GM23338 (cell line): ENCODE measurements at regions not wholly inside any gene's neighbourhood (a gene's known extent, or its start where the extent isn't known, plus 50 kb on each side); places are given as distances from the start of the nearest gene placed in this dataset.

Experiments
- ATAC-seq: fragments of 200-7000 bp; cut with Tn5 transposase; 3 replicates; pipeline ENCODE4 v1.9.1; 2020
- DNase-seq: peaks from one replicate; pipeline ENCODE4 v3.0.0-alpha.2; 2015; ENCODE audit warnings: low spot score
- H2AFZ ChIP-seq: fragments of 200-600 bp; sonication (generic); 2 replicates; pipeline ENCODE4 v1.8.0; 2016; ENCODE audit warnings: antibody characterized with exemption, mild to moderate bottlenecking, moderate library complexity
- H3F3A ChIP-seq: fragments of 200-600 bp; sonication (generic); replicated peaks from 2 replicates; pipeline ENCODE4 v1.8.0; 2017; ENCODE audit warnings: antibody characterized with exemption, mixed run types, low read depth
- H3K27ac ChIP-seq: fragments of 200-600 bp; sonication (generic); 2 replicates; pipeline ENCODE4 v1.6.1; 2016; ENCODE audit warnings: low read depth
- H3K27me3 ChIP-seq: fragments of 200-600 bp; sonication (generic); 2 replicates; pipeline ENCODE4 v1.8.0; 2016; ENCODE audit warnings: mild to moderate bottlenecking, mixed run types, moderate library complexity; ENCODE audit not compliant: insufficient read depth
- H3K36me3 ChIP-seq: fragments of 200-600 bp; sonication (generic); 2 replicates; pipeline ENCODE4 v1.8.0; 2016; ENCODE audit warnings: mild to moderate bottlenecking; ENCODE audit not compliant: insufficient read depth
- H3K4me1 ChIP-seq: fragments of 200-600 bp; sonication (generic); 2 replicates; pipeline ENCODE4 v1.8.0; 2016; ENCODE audit warnings: mild to moderate bottlenecking, moderate library complexity; ENCODE audit not compliant: insufficient read depth
- H3K4me2 ChIP-seq: fragments of 200-600 bp; sonication (generic); 2 replicates; pipeline ENCODE4 v1.7.1; 2017; ENCODE audit warnings: mixed run types
- H3K4me3 ChIP-seq: fragments of 200-600 bp; sonication (generic); 2 replicates; pipeline ENCODE4 v1.6.1; 2016; ENCODE audit warnings: mixed run types
- H3K79me2 ChIP-seq: fragments of 200-600 bp; sonication (generic); replicated peaks from 2 replicates; pipeline ENCODE4 v1.8.0; 2017; ENCODE audit warnings: mild to moderate bottlenecking; ENCODE audit not compliant: insufficient read depth
- H3K9me2 ChIP-seq: fragments of 200-600 bp; sonication (generic); 2 replicates; pipeline ENCODE4 v1.8.0; 2017; ENCODE audit not compliant: insufficient read depth
- H4K20me1 ChIP-seq: fragments of 200-600 bp; sonication (generic); replicated peaks from 2 replicates; pipeline ENCODE4 v1.8.0; 2017; ENCODE audit warnings: mild to moderate bottlenecking; ENCODE audit not compliant: insufficient read depth
- H3K27ac Mint-ChIP-seq: 2 replicates; pipeline ENCODE4 v1.8.0; 2020; ENCODE audit warnings: inconsistent platforms, mild to moderate bottlenecking, moderate library complexity, mixed read lengths
- H3K27me3 Mint-ChIP-seq: 3 replicates; pipeline ENCODE4 v1.8.0; 2022; ENCODE audit warnings: low read depth, mild to moderate bottlenecking, moderate library complexity, mixed read lengths, inconsistent platforms; ENCODE audit not compliant: insufficient read depth, poor library complexity
- H3K36me3 Mint-ChIP-seq: 3 replicates; pipeline ENCODE4 v1.8.0; 2021; ENCODE audit warnings: low read depth, mild to moderate bottlenecking, inconsistent platforms, moderate library complexity, mixed read lengths
- H3K4me1 Mint-ChIP-seq: 3 replicates; pipeline ENCODE4 v1.8.0; 2020; ENCODE audit warnings: mild to moderate bottlenecking, inconsistent platforms, mixed read lengths
- H3K4me3 Mint-ChIP-seq: 3 replicates; pipeline ENCODE4 v1.8.0; 2021; ENCODE audit warnings: moderate library complexity, mild to moderate bottlenecking, inconsistent platforms, mixed read lengths
- H3K9me3 Mint-ChIP-seq: 3 replicates; pipeline ENCODE4 v1.8.0; 2020; ENCODE audit warnings: moderate library complexity, mild to moderate bottlenecking, inconsistent platforms, mixed read lengths
- CTCF ChIP-seq, 2 experiments: fragments of 200-600 bp in 1 of 2; sonication (generic) in 1 of 2; conservative IDR thresholded peaks; 2 replicates each; pipeline versions ENCODE4 v1.5.1 to v1.6.1; 2016 to 2017; ENCODE audit warnings: antibody characterized with exemption in 2 of 2, low read depth in 2 of 2, mild to moderate bottlenecking in 2 of 2, moderate library complexity in 1 of 2
- EZH2 ChIP-seq: fragments of 200-600 bp; sonication (generic); IDR thresholded peaks from one replicate; pipeline ENCODE4 v1.8.0; 2017; ENCODE audit warnings: antibody characterized with exemption, mild to moderate bottlenecking, low read depth; ENCODE audit not compliant: unreplicated experiment
- EZH2phosphoT487 ChIP-seq: fragments of 200-600 bp; sonication (generic); IDR thresholded peaks from one replicate; pipeline ENCODE4 v1.8.1; 2018; ENCODE audit warnings: antibody characterized with exemption; ENCODE audit not compliant: unreplicated experiment
- NANOG ChIP-seq: IDR thresholded peaks from 2 replicates; pipeline ENCODE4 v1.6.1; 2016; ENCODE audit warnings: antibody characterized with exemption, borderline replicate concordance
- POLR2AphosphoS5 ChIP-seq: IDR thresholded peaks from 2 replicates; pipeline ENCODE4 v1.6.1; 2016; ENCODE audit warnings: antibody characterized with exemption, low read depth
- REST ChIP-seq: IDR thresholded peaks from one replicate; pipeline ENCODE4 v1.6.1; 2018; ENCODE audit warnings: antibody characterized with exemption; ENCODE audit not compliant: unreplicated experiment
- STAT1 ChIP-seq: IDR thresholded peaks from one replicate; pipeline ENCODE4 v1.6.1; 2016; ENCODE audit warnings: antibody characterized with exemption; ENCODE audit not compliant: unreplicated experiment
- ZNF114 ChIP-seq: fragments of 250-450 bp; sonication (Bioruptor Pico); IDR thresholded peaks from 2 replicates; pipeline ENCODE4 v1.5.0; 2020; ENCODE audit warnings: mild to moderate bottlenecking, moderate library complexity
- ZNF331 ChIP-seq: fragments of 250-450 bp; sonication (Bioruptor Pico); IDR thresholded peaks from 2 replicates; pipeline ENCODE4 v1.5.0; 2020; ENCODE audit warnings: low read depth, mild to moderate bottlenecking, moderate library complexity

- Histone ChIP-seq H2AFZ (no peak overlapping the region), H3K79me2 (no peaks in the 10 kb centered on the region), H3K27me3 (no peaks in the 10 kb centered on the region), H3K9me2 (peaks cover 2% of the 10 kb centered on the region; the same call in 1 of the 2 replicates), H3F3A (no peaks in the 10 kb centered on the region), H3K4me3 (no peak overlapping the region), H3K4me1 (no peaks in the 10 kb centered on the region), H3K27ac (no peak overlapping the region), H3K4me2 (no peak overlapping the region), H3K36me3 (no peaks in the 10 kb centered on the region), H4K20me1 (no peaks in the 10 kb centered on the region)
- H3K4me1 Mint-ChIP-seq: no peaks in the 10 kb centered on the region
- DNase-seq: no peak
- H3K9me3 Mint-ChIP-seq: peaks cover 6% of the 10 kb centered on the region; the same call in 2 of the 3 replicates
- peaks cover 3% of the 10 kb centered on the region; the same call in 1 of the 3 replicates for H3K36me3 Mint-ChIP-seq
- peaks cover 3% of the 10 kb centered on the region for H3K27me3 Mint-ChIP-seq
- H3K4me3 Mint-ChIP-seq: no peak overlapping the region
- no peak for TF ChIP-seq ZNF114 (CRISPR knock-in tag)
- TF ChIP-seq STAT1: no peak
- no peak for TF ChIP-seq REST
- TF ChIP-seq CTCF (conservative IDR thresholded peaks at IDR 0.05; ENCODE audit: low read depth in 2 of 2): no peak
- TF ChIP-seq NANOG: no peak
- TF ChIP-seq ZNF331 (CRISPR knock-in tag): no peak
- H3K27ac Mint-ChIP-seq: no peak overlapping the region
- no peak for ATAC-seq
Observed at GRCh38 chr3:153864793-153865192, 256.4 kb upstream of the ARHGEF26 start.

- Histone ChIP-seq H3K9me2 (peaks cover 2% of the 10 kb centered on the region; the same call in 1 of the 2 replicates), H3K4me1 (no peaks in the 10 kb centered on the region), H3K79me2 (no peaks in the 10 kb centered on the region), H2AFZ (no peak overlapping the region), H3K27ac (no peak overlapping the region), H4K20me1 (no peaks in the 10 kb centered on the region), H3K4me2 (no peak overlapping the region), H3F3A (no peaks in the 10 kb centered on the region), H3K4me3 (no peak overlapping the region), H3K36me3 (no peaks in the 10 kb centered on the region), H3K27me3 (no peaks in the 10 kb centered on the region)
- ATAC-seq: no peak
- no peak for DNase-seq
- no peak overlapping the region for H3K4me3 Mint-ChIP-seq
- H3K27me3 Mint-ChIP-seq: peaks cover 3% of the 10 kb centered on the region
- H3K9me3 Mint-ChIP-seq: peaks cover 6% of the 10 kb centered on the region; the same call in 2 of the 3 replicates
- no peak overlapping the region for H3K27ac Mint-ChIP-seq
- H3K4me1 Mint-ChIP-seq: no peaks in the 10 kb centered on the region
- H3K36me3 Mint-ChIP-seq: peaks cover 3% of the 10 kb centered on the region; the same call in 1 of the 3 replicates
- no peak for TF ChIP-seq REST
- TF ChIP-seq EZH2phosphoT487: no peak
- TF ChIP-seq POLR2AphosphoS5: no peak
- no peak for TF ChIP-seq ZNF114 (CRISPR knock-in tag)
- TF ChIP-seq EZH2: no peak
Observed at GRCh38 chr3:153866901-153867300, 254.3 kb upstream of the ARHGEF26 start.
